ENCODE measurements at regions not wholly inside any gene's neighbourhood (a gene's known extent, or its start where the extent isn't known, plus 50 kb on each side); places are given as distances from the start of the nearest gene placed in this dataset.

DNA sequence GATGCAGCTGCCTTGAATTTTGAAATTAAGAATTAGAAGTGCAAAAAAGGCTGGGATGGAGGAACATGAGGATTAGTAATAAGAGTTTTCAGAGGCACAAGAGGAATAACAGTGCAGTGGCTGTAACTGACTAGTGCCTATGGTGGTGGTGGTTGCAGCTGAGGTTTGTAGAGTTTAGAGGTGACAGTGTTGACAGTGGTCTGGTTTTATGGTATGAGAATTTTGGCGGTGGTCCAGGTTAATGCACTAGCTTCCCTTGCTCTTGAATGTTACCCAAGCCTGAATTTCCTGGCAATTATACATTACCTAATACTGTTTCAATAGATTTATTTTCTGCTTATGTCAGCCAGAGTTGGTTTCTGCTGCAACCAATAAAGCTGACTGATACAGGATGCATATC lies 112.8 kb upstream of the C11orf87 start:
- H3K4me1 ChIP-seq (ENCODE audit: control insufficient read depth in 2 of 2, insufficient read depth in 2 of 2, low read length in 2 of 2) = no peaks in the 10 kb centered on the region
- no peaks in the 10 kb centered on the region for H3K9me3 ChIP-seq (ENCODE audit: control insufficient read depth in 2 of 2, insufficient read depth in 1 of 2, low read length in 1 of 2)
- no peak overlapping the region for H3K27ac ChIP-seq (ENCODE audit: low read depth in 1 of 2, low read length in 1 of 2)
- H3K36me3 ChIP-seq (ENCODE audit: control insufficient read depth in 2 of 2, insufficient read depth in 2 of 2, low read length in 1 of 2) = no peaks in the 10 kb centered on the region
- DNase-seq (ENCODE audit: low read depth in 6 of 9, low spot score in 9 of 9) = no peak
- 74% methylated on average over 1 of the region's 1 CpG for WGBS
- H3K4me3 ChIP-seq (ENCODE audit: low read length in 2 of 2) = no peak overlapping the region
- no peaks in the 10 kb centered on the region for H3K27me3 ChIP-seq (ENCODE audit: control insufficient read depth in 2 of 2, insufficient read depth in 1 of 2, low read length in 1 of 2)

DNA sequence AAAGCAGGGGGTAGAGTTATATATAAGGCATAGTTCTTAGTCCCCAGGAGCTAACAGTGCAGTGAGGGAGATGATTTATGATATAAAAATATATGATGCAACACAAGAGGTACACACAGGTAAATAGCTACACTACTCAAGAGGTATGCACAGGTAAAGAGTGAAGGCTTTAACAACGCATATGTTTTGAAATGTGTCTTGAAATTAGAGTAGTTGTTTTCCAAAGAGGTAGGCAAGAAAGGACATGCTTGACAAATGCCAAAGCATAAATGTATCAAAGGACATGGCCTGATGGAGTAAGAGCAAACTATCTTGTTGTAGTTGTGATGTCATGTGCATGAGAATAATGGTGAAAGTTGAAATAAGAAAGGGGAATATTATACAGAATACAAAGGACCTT lies 104.3 kb upstream of the C11orf87 start:
- no peaks in the 10 kb centered on the region for H3K27me3 ChIP-seq (ENCODE audit: control insufficient read depth in 2 of 2, insufficient read depth in 1 of 2, low read length in 1 of 2)
- no peaks in the 10 kb centered on the region for H3K9me3 ChIP-seq (ENCODE audit: control insufficient read depth in 2 of 2, insufficient read depth in 1 of 2, low read length in 1 of 2)
- WGBS = 93% methylated on average over 1 of the region's 1 CpG
- no peak overlapping the region for H3K27ac ChIP-seq (ENCODE audit: low read depth in 1 of 2, low read length in 1 of 2)
- no peaks in the 10 kb centered on the region for H3K36me3 ChIP-seq (ENCODE audit: control insufficient read depth in 2 of 2, insufficient read depth in 2 of 2, low read length in 1 of 2)
- no peak overlapping the region for H3K4me3 ChIP-seq (ENCODE audit: low read length in 2 of 2)
- H3K4me1 ChIP-seq (ENCODE audit: control insufficient read depth in 2 of 2, insufficient read depth in 2 of 2, low read length in 2 of 2) = no peaks in the 10 kb centered on the region
- no peak for DNase-seq (ENCODE audit: low read depth in 6 of 9, low spot score in 9 of 9)

DNA sequence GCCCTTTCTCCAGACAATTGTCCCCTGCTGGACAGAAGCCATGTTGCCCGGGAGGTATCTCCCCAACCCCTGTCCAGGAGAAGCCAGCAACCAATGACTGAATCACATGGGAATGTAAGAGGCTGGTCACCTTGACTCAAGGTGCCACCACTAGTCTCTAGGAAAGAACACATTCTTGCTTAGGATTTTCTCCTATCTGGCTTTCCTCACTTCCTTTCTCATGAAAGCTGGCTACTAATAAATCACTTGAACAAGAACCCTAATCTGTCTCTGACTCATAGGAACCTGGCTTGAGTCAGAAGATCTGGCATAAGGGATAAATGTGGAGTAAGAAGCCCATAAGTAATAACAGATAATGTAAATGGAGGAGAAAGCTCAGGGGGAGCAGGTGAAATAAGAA lies 101.4 kb upstream of the C11orf87 start:
- Histone ChIP-seq H3K27ac (ENCODE audit: low read depth in 1 of 2, low read length in 1 of 2) (no peak overlapping the region), H3K36me3 (ENCODE audit: control insufficient read depth in 2 of 2, insufficient read depth in 2 of 2, low read length in 1 of 2) (no peaks in the 10 kb centered on the region), H3K4me3 (ENCODE audit: low read length in 2 of 2) (no peak overlapping the region), H3K4me1 (ENCODE audit: control insufficient read depth in 2 of 2, insufficient read depth in 2 of 2, low read length in 2 of 2) (no peaks in the 10 kb centered on the region), H3K27me3 (ENCODE audit: control insufficient read depth in 2 of 2, insufficient read depth in 1 of 2, low read length in 1 of 2) (no peaks in the 10 kb centered on the region), H3K9me3 (ENCODE audit: control insufficient read depth in 2 of 2, insufficient read depth in 1 of 2, low read length in 1 of 2) (no peaks in the 10 kb centered on the region)
- DNase-seq (ENCODE audit: low read depth in 6 of 9, low spot score in 9 of 9) = no peak
- 100% methylated on average over 1 of the region's 1 CpG for WGBS

DNA sequence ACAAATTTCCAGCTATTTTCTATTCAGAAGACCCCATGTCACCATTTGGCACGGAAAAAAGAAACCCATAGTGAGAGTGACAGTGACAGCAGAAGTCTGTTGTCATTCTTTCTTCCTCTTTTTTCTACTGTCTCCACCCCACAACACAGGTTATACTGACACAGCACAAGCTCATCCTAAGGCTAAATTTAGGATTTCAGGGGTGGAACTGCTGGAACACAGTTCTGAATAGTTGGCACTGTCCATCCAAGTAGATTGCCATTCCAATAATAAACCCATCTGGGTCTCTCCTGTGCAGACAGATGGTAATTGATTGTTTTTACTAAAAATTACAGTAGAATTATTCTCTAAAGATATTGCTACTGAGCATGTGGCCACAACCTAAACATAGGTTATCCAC lies 95.2 kb upstream of the C11orf87 start:
- H3K9me3 ChIP-seq (ENCODE audit: control insufficient read depth in 2 of 2, insufficient read depth in 1 of 2, low read length in 1 of 2) = no peaks in the 10 kb centered on the region
- no peaks in the 10 kb centered on the region for H3K36me3 ChIP-seq (ENCODE audit: control insufficient read depth in 2 of 2, insufficient read depth in 2 of 2, low read length in 1 of 2)
- no peaks in the 10 kb centered on the region for H3K27me3 ChIP-seq (ENCODE audit: control insufficient read depth in 2 of 2, insufficient read depth in 1 of 2, low read length in 1 of 2)
- no peak for DNase-seq (ENCODE audit: low read depth in 6 of 9, low spot score in 9 of 9)
- 84% methylated on average over 1 of the region's 1 CpG for WGBS
- H3K4me3 ChIP-seq (ENCODE audit: low read length in 2 of 2) = no peak overlapping the region
- H3K4me1 ChIP-seq (ENCODE audit: control insufficient read depth in 2 of 2, insufficient read depth in 2 of 2, low read length in 2 of 2) = no peaks in the 10 kb centered on the region
- H3K27ac ChIP-seq (ENCODE audit: low read depth in 1 of 2, low read length in 1 of 2) = no peak overlapping the region

DNA sequence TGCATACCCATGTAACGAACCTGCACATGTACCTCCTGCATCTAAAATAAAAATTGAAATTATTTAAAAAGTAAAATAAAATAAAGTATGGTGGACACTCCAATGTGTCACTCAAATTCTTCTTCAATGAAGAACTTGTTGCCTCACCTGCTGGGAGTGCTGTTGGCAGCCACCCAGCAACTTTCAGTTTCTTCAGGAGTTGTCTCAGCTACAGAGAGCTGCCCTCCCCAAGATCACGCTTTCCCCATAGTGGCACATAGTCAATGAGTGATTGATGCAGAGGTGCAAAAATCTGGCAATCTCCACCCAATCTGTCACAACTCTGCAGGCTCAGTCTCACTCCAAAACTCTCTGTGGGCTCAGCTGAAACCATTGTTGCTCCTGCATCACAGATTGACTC lies 92.3 kb upstream of the C11orf87 start:
- Histone ChIP-seq H3K4me1 (ENCODE audit: control insufficient read depth in 2 of 2, insufficient read depth in 2 of 2, low read length in 2 of 2) (no peaks in the 10 kb centered on the region), H3K27ac (ENCODE audit: low read depth in 1 of 2, low read length in 1 of 2) (no peak overlapping the region), H3K27me3 (ENCODE audit: control insufficient read depth in 2 of 2, insufficient read depth in 1 of 2, low read length in 1 of 2) (no peaks in the 10 kb centered on the region), H3K36me3 (ENCODE audit: control insufficient read depth in 2 of 2, insufficient read depth in 2 of 2, low read length in 1 of 2) (no peaks in the 10 kb centered on the region), H3K4me3 (ENCODE audit: low read length in 2 of 2) (no peak overlapping the region), H3K9me3 (ENCODE audit: control insufficient read depth in 2 of 2, insufficient read depth in 1 of 2, low read length in 1 of 2) (no peaks in the 10 kb centered on the region)
- 88% methylated on average over 2 of the region's 2 CpGs for WGBS
- DNase-seq (ENCODE audit: low read depth in 6 of 9, low spot score in 9 of 9) = no peak

DNA sequence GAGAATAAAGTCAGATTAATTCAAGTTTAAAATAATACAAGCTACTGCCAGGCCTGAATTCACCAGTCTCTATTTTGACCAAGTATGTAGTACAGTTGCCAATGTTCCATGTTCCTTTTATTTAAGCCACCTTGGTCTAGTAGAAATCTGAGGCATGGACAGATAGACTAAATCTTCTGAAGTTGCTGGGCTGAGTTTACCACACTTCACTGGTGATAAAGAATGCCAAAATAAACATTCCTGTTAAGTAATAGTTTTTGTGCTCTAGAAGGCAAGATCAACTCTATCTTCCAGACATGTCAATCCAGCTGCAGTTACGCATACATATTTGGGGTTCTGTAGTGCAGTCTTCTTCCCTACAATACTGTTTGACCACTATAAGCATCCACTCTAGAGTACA lies 83.9 kb upstream of the C11orf87 start:
- DNase-seq (ENCODE audit: low read depth in 6 of 9, low spot score in 9 of 9) = no peak
- WGBS = 97% methylated on average over 1 of the region's 1 CpG
- no peak overlapping the region for H3K27ac ChIP-seq (ENCODE audit: low read depth in 1 of 2, low read length in 1 of 2)
- no peaks in the 10 kb centered on the region for H3K4me1 ChIP-seq (ENCODE audit: control insufficient read depth in 2 of 2, insufficient read depth in 2 of 2, low read length in 2 of 2)
- H3K36me3 ChIP-seq (ENCODE audit: control insufficient read depth in 2 of 2, insufficient read depth in 2 of 2, low read length in 1 of 2) = no peaks in the 10 kb centered on the region
- no peaks in the 10 kb centered on the region for H3K27me3 ChIP-seq (ENCODE audit: control insufficient read depth in 2 of 2, insufficient read depth in 1 of 2, low read length in 1 of 2)
- H3K4me3 ChIP-seq (ENCODE audit: low read length in 2 of 2) = no peak overlapping the region
- no peaks in the 10 kb centered on the region for H3K9me3 ChIP-seq (ENCODE audit: control insufficient read depth in 2 of 2, insufficient read depth in 1 of 2, low read length in 1 of 2)

DNA sequence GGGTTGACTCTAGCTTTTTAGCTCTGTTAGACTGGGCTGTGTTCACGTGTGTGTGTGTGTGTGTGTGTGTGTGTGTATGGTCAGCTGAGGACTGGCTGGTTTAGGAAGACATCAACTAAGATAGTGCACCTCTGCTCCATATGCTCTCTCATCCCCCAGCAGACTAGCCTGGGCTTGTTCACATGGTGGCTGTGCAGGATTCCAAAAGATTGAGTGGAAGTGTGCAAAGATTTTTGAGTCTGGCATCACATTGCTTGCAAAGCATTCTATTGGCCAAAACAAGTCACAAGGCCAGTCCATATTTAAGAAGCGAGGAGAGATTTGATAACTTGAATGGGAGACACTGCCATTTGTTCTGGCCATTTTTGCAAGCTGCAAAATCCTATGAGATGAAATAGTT lies 79.7 kb upstream of the C11orf87 start:
- DNase-seq (ENCODE audit: low read depth in 6 of 9, low spot score in 9 of 9) = no peak
- H3K4me1 ChIP-seq (ENCODE audit: control insufficient read depth in 2 of 2, insufficient read depth in 2 of 2, low read length in 2 of 2) = no peaks in the 10 kb centered on the region
- WGBS = 87% methylated on average over 2 of the region's 2 CpGs

DNA sequence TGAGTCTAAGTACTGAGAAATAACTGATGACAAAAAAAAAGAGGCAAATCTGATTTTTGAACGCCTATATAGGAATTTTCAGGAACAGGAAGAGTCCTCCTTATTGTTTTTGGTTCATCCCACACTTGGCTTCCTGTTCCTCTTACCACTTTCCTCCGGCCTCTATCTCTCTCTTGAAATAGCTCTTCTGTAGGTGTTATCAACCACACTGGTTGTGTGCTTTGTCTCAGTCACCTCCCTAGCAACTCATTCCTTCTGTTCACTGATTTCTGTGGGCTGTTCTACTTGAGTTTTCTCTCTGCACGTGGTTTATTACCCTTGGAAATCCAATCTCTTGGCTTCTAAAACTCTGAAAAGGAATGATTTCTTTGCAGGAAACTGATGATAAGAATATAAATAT lies 78.7 kb upstream of the C11orf87 start:
- no peaks in the 10 kb centered on the region for H3K36me3 ChIP-seq (ENCODE audit: control insufficient read depth in 2 of 2, insufficient read depth in 2 of 2, low read length in 1 of 2)
- no peaks in the 10 kb centered on the region for H3K27me3 ChIP-seq (ENCODE audit: control insufficient read depth in 2 of 2, insufficient read depth in 1 of 2, low read length in 1 of 2)
- no peak overlapping the region for H3K4me3 ChIP-seq (ENCODE audit: low read length in 2 of 2)
- no peak overlapping the region for H3K27ac ChIP-seq (ENCODE audit: low read depth in 1 of 2, low read length in 1 of 2)
- no peaks in the 10 kb centered on the region for H3K4me1 ChIP-seq (ENCODE audit: control insufficient read depth in 2 of 2, insufficient read depth in 2 of 2, low read length in 2 of 2)
- DNase-seq (ENCODE audit: low read depth in 6 of 9, low spot score in 9 of 9) = no peak
- H3K9me3 ChIP-seq (ENCODE audit: control insufficient read depth in 2 of 2, insufficient read depth in 1 of 2, low read length in 1 of 2) = no peaks in the 10 kb centered on the region
- 59% methylated on average over 3 of the region's 3 CpGs for WGBS

More for the DNA sequence above, 79.7 kb upstream of the C11orf87 start:
- H3K27me3 ChIP-seq (ENCODE audit: control insufficient read depth in 2 of 2, insufficient read depth in 1 of 2, low read length in 1 of 2) = no peaks in the 10 kb centered on the region
- H3K27ac ChIP-seq (ENCODE audit: low read depth in 1 of 2, low read length in 1 of 2) = no peak overlapping the region
- no peaks in the 10 kb centered on the region for H3K36me3 ChIP-seq (ENCODE audit: control insufficient read depth in 2 of 2, insufficient read depth in 2 of 2, low read length in 1 of 2)
- no peaks in the 10 kb centered on the region for H3K9me3 ChIP-seq (ENCODE audit: control insufficient read depth in 2 of 2, insufficient read depth in 1 of 2, low read length in 1 of 2)
- no peak overlapping the region for H3K4me3 ChIP-seq (ENCODE audit: low read length in 2 of 2)

DNA sequence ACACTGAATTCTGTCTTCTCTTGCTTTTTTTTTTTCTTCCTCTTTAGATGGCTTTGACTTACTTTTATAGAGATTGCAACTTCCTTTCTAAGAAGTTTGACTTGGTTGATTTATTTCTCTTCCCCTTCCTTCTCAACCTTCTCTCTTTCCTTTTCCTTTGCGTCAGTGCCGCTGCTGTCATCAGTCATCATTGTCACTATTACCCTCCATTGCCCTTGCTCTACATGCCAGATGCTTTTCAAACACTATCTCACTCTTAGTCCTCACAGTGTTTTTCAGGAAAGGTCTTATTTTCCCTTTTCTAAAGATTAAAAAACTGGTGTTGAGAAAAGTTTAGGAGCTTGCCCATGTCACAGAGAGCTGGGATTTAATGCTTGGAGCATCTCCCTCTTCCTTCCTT lies 74.7 kb upstream of the C11orf87 start:
- no peaks in the 10 kb centered on the region for H3K4me1 ChIP-seq (ENCODE audit: control insufficient read depth in 2 of 2, insufficient read depth in 2 of 2, low read length in 2 of 2)
- DNase-seq (ENCODE audit: low read depth in 6 of 9, low spot score in 9 of 9) = no peak
- WGBS = 20% methylated on average over 2 of the region's 2 CpGs

More for the DNA sequence above, 74.7 kb upstream of the C11orf87 start:
- Histone ChIP-seq H3K9me3 (ENCODE audit: control insufficient read depth in 2 of 2, insufficient read depth in 1 of 2, low read length in 1 of 2) (no peaks in the 10 kb centered on the region), H3K4me3 (ENCODE audit: low read length in 2 of 2) (no peak overlapping the region), H3K27me3 (ENCODE audit: control insufficient read depth in 2 of 2, insufficient read depth in 1 of 2, low read length in 1 of 2) (no peaks in the 10 kb centered on the region), H3K36me3 (ENCODE audit: control insufficient read depth in 2 of 2, insufficient read depth in 2 of 2, low read length in 1 of 2) (no peaks in the 10 kb centered on the region), H3K27ac (ENCODE audit: low read depth in 1 of 2, low read length in 1 of 2) (no peak overlapping the region)

Measured in thymus (tissue), 11 donors.